IMR-90 (cell line): ENCODE measurements at regions not wholly inside any gene's neighbourhood (a gene's known extent, or its start where the extent isn't known, plus 50 kb on each side); places are given as distances from the start of the nearest gene placed in this dataset.

Source experiments
- ATAC-seq: fragments of 200-7000 bp; cut with Tn5 transposase; 2 replicates; pipeline ENCODE4 v1.9.1; 2020; ENCODE audit warnings: low read depth, mild to moderate bottlenecking, moderate library complexity
- BruUV-seq: library from RNA; stranded (reverse); fragments of 400-500 nt; replicated peaks from 2 replicates; lab custom pipeline; 2021; lab: Mats Ljungman, UMichigan
- CTCF ChIA-PET: fragments of 300-600 bp; formaldehyde crosslinking; extraction: SDS; loops from one replicate; lab custom pipeline; 2021; ENCODE audit warnings: antibody characterized with exemption; lab: Yijun Ruan, JAX
- POLR2A ChIA-PET: fragments of 300-600 bp; sonication (Branson Sonifier 250); formaldehyde crosslinking; loops from one replicate; lab custom pipeline; 2022; ENCODE audit warnings: antibody characterized with exemption; ENCODE audit not compliant: unreplicated experiment; lab: Charles Lee
- DNase-seq: peaks from one replicate; pipeline ENCODE4 v3.0.0; 2013
- H2AFZ ChIP-seq: replicated peaks from 2 replicates; pipeline ENCODE3; 2013; ENCODE audit warnings: low read length, mild to moderate bottlenecking; ENCODE audit not compliant: poor library complexity
- H2AK5ac ChIP-seq: 2 replicates; pipeline ENCODE4 v1.6.1; 2013; ENCODE audit warnings: low read depth, low read length, inconsistent platforms
- H2AK9ac ChIP-seq: replicated peaks from 2 replicates; pipeline ENCODE3; 2013; ENCODE audit warnings: mild to moderate bottlenecking, low read depth, low read length, moderate library complexity; ENCODE audit not compliant: poor library complexity
- H2BK120ac ChIP-seq: 2 replicates; pipeline ENCODE4 v1.6.1; 2013; ENCODE audit warnings: low read depth, low read length, inconsistent platforms
- H2BK15ac ChIP-seq: 3 replicates; pipeline ENCODE4 v1.6.1; 2013; ENCODE audit warnings: low read depth, low read length, inconsistent platforms
- H2BK20ac ChIP-seq: 2 replicates; pipeline ENCODE4 v1.6.1; 2013; ENCODE audit warnings: low read depth, mild to moderate bottlenecking, inconsistent platforms, low read length, moderate library complexity
- H2BK5ac ChIP-seq: 2 replicates; pipeline ENCODE4 v1.6.1; 2013; ENCODE audit warnings: mild to moderate bottlenecking, low read depth, low read length, inconsistent platforms; ENCODE audit not compliant: poor library complexity, severe bottlenecking
- H3K14ac ChIP-seq: replicated peaks from 2 replicates; pipeline ENCODE4 v1.6.1; 2013; ENCODE audit warnings: low read depth, low read length, inconsistent platforms
- H3K18ac ChIP-seq: 2 replicates; pipeline ENCODE4 v1.6.1; 2013; ENCODE audit warnings: low read depth, low read length, control low read depth
- H3K23ac ChIP-seq: 2 replicates; pipeline ENCODE4 v1.6.1; 2013; ENCODE audit warnings: low read depth, low read length, inconsistent platforms
- H3K27ac ChIP-seq: 2 replicates; pipeline ENCODE4 v1.5.1; 2013; ENCODE audit warnings: mild to moderate bottlenecking, control low read depth, low read length; ENCODE audit not compliant: insufficient read depth
- H3K27me3 ChIP-seq: 2 replicates; pipeline ENCODE4 v1.6.1; 2013; ENCODE audit warnings: low read length; ENCODE audit not compliant: control insufficient read depth, insufficient read depth
- H3K36me3 ChIP-seq: 2 replicates; pipeline ENCODE4 v1.6.1; 2013; ENCODE audit warnings: low read length, mixed read lengths; ENCODE audit not compliant: control insufficient read depth, insufficient read depth
- H3K4ac ChIP-seq: 2 replicates; pipeline ENCODE4 v1.6.1; 2013; ENCODE audit warnings: low read depth, low read length, inconsistent platforms
- H3K4me1 ChIP-seq: 2 replicates; pipeline ENCODE4 v1.6.1; 2013; ENCODE audit warnings: low read length, mixed read lengths; ENCODE audit not compliant: control insufficient read depth, insufficient read depth
- H3K4me2 ChIP-seq: 2 replicates; pipeline ENCODE4 v1.6.1; 2013; ENCODE audit warnings: low read depth, mild to moderate bottlenecking, control low read depth, low read length, moderate library complexity
- H3K4me3 ChIP-seq: 2 replicates; pipeline ENCODE4 v1.5.1; 2013; ENCODE audit warnings: low read depth, mild to moderate bottlenecking, control low read depth, low read length, moderate library complexity; ENCODE audit not compliant: insufficient read depth
- H3K56ac ChIP-seq: 2 replicates; pipeline ENCODE4 v1.6.1; 2013; ENCODE audit warnings: low read length, inconsistent platforms; ENCODE audit not compliant: insufficient read depth; ENCODE audit errors: extremely low read depth
- H3K79me1 ChIP-seq, 2 experiments: 2 replicates each; pipeline ENCODE4 v1.6.1; 2013; ENCODE audit warnings: low read length in 2 of 2, inconsistent platforms in 1 of 2, low read depth in 1 of 2
- H3K9ac ChIP-seq: 2 replicates; pipeline ENCODE4 v1.6.1; 2013; ENCODE audit warnings: low read depth, low read length, control low read depth
- H3K9me1 ChIP-seq: 2 replicates; pipeline ENCODE4 v1.6.1; 2013; ENCODE audit warnings: low read length, inconsistent platforms; ENCODE audit not compliant: insufficient read depth
- H3K9me3 ChIP-seq: 2 replicates; pipeline ENCODE4 v1.6.1; 2013; ENCODE audit warnings: low read length; ENCODE audit not compliant: control insufficient read depth, insufficient read depth
- H4K20me1 ChIP-seq: 2 replicates; pipeline ENCODE4 v1.6.1; 2013; ENCODE audit warnings: low read length, inconsistent platforms; ENCODE audit not compliant: insufficient read depth
- H4K5ac ChIP-seq: 2 replicates; pipeline ENCODE4 v1.6.1; 2013; ENCODE audit warnings: mild to moderate bottlenecking, low read depth, low read length, control low read depth
- H4K8ac ChIP-seq, 2 experiments: 2 replicates each; pipeline ENCODE4 v1.6.1; 2013; ENCODE audit warnings: low read depth in 2 of 2, low read length in 2 of 2, control low read depth in 1 of 2, inconsistent platforms in 1 of 2
- H4K91ac ChIP-seq: 2 replicates; pipeline ENCODE4 v1.6.1; 2013; ENCODE audit warnings: low read depth, low read length, inconsistent platforms; ENCODE audit not compliant: insufficient read depth
- BHLHE40 ChIP-seq: fragments of 150-350 bp; IDR thresholded peaks from 2 replicates; pipeline ENCODE4 v1.6.1; 2016; ENCODE audit warnings: mild to moderate bottlenecking, low read depth, low read length
- CEBPB ChIP-seq: IDR thresholded peaks from 2 replicates; pipeline ENCODE4 v1.6.1; 2012; ENCODE audit warnings: low read depth, low read length, improper control_type of control experiment
- CHD1 ChIP-seq: IDR thresholded peaks from 2 replicates; pipeline ENCODE4 v1.6.1; 2012; ENCODE audit warnings: low read depth, low read length, improper control_type of control experiment
- CTCF ChIP-seq: conservative IDR thresholded peaks from 2 replicates; pipeline ENCODE4 v1.5.1; 2012; ENCODE audit warnings: mild to moderate bottlenecking, low read depth, low read length, improper control_type of control experiment
- FOS ChIP-seq: fragments of 150-350 bp; IDR thresholded peaks from 2 replicates; pipeline ENCODE4 v1.6.1; 2016; ENCODE audit warnings: low read depth, low read length
- MAFK ChIP-seq: IDR thresholded peaks from 2 replicates; pipeline ENCODE4 v1.6.1; 2012; ENCODE audit warnings: low read depth, low read length, improper control_type of control experiment
- MAZ ChIP-seq: IDR thresholded peaks from 2 replicates; pipeline ENCODE4 v1.6.1; 2012; ENCODE audit warnings: low read depth, mild to moderate bottlenecking, low read length, improper control_type of control experiment, moderate library complexity, borderline replicate concordance
- MXI1 ChIP-seq: IDR thresholded peaks from 2 replicates; pipeline ENCODE4 v1.6.1; 2012; ENCODE audit warnings: low read depth, mild to moderate bottlenecking, low read length, moderate library complexity, borderline replicate concordance
- NFE2L2 ChIP-seq: fragments of 150-350 bp; IDR thresholded peaks from 2 replicates; pipeline ENCODE4 v1.6.1; 2016; ENCODE audit warnings: low read depth, mild to moderate bottlenecking, low read length
- POLR2A ChIP-seq: IDR thresholded peaks from 2 replicates; pipeline ENCODE4 v1.6.1; 2012; ENCODE audit warnings: mild to moderate bottlenecking, low read depth, low read length
- RAD21 ChIP-seq: IDR thresholded peaks from 2 replicates; pipeline ENCODE4 v1.6.1; 2012; ENCODE audit warnings: low read length, improper control_type of control experiment
- RCOR1 ChIP-seq: IDR thresholded peaks from 2 replicates; pipeline ENCODE4 v1.6.1; 2012; ENCODE audit warnings: mild to moderate bottlenecking, low read length, improper control_type of control experiment; ENCODE audit not compliant: insufficient replicate concordance
- RFX5 ChIP-seq: IDR thresholded peaks from 2 replicates; pipeline ENCODE4 v1.8.0; 2012; ENCODE audit warnings: low read depth, mild to moderate bottlenecking, low read length, moderate library complexity
- SMC3 ChIP-seq: fragments of 150-350 bp; IDR thresholded peaks from 2 replicates; pipeline ENCODE4 v1.6.1; 2016; ENCODE audit warnings: low read depth, mild to moderate bottlenecking, antibody characterized with exemption, low read length, moderate library complexity
- USF2 ChIP-seq: fragments of 150-350 bp; IDR thresholded peaks from 2 replicates; pipeline ENCODE4 v1.6.1; 2017; ENCODE audit warnings: mild to moderate bottlenecking, antibody characterized with exemption, low read length, low read depth
- WGBS, 2 experiments: methylation state at CpG; one replicate each; pipeline versions ENCODE4 v1.1.5 to v1.1.7; 2013; ENCODE audit warnings: missing lambda C conversion rate in 2 of 2; ENCODE audit not compliant: insufficient read length in 1 of 2; ENCODE audit errors: extremely low coverage in 2 of 2; 5-methylcytosine and 5-hydroxymethylcytosine counted together
- dilution Hi-C: fragments of 300-500 bp; cut with HindIII; formaldehyde crosslinking; loops from one replicate; pipeline ENCODE4 v1.14.3; 2018; ENCODE audit warnings: low sequenced_read_pairs; ENCODE audit not compliant: unreplicated experiment
- in situ Hi-C: fragments of 300-500 bp; cut with MboI; formaldehyde crosslinking; loops from 3 replicates; pipeline ENCODE4 v1.14.3; 2019; ENCODE audit warnings: low sequenced_read_pairs, inconsistent platforms, mixed read lengths
- intact Hi-C: fragments of 100-400 bp; cut with micrococcal nuclease; formaldehyde crosslinking; loops from 2 replicates; pipeline ENCODE4 v1.10.0; 2022
- TF ChIP-seq, protein P1 (sequence below): fragments of 150-350 bp; IDR thresholded peaks from 2 replicates; pipeline ENCODE4 v1.6.1; 2016; ENCODE audit warnings: low read depth, mild to moderate bottlenecking, low read length, moderate library complexity, borderline replicate concordance

DNA sequence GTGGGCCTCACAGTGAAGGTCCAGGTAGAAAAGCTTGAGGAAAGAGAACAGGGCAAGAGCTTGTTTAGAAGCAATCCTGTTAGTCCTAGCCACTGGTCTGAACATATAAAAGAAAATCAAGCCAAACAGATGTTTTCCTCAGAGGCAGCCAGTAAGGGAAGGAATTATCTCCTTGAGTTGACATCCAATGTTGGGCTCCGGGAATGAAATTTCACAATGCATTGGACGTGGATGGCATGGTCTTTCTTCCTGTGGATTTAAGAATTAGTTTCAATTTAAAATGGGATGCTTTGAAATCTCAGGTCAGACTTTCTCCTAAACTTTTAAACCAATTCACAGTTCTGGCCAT is 92.1 kb downstream of the ACKR3 start:
- H4K20me1 ChIP-seq, result no peaks in the 10 kb centered on the region
- no peak overlapping the region for H3K14ac ChIP-seq
- no peak overlapping the region for H3K23ac ChIP-seq
- H3K9ac ChIP-seq, result no peak overlapping the region
- H3K27me3 ChIP-seq, result peaks cover 3% of the 10 kb centered on the region
- peaks cover 9% of the 10 kb centered on the region for H3K9me3 ChIP-seq
- POLR2A ChIA-PET, result no interaction called here
- no peak overlapping the region for H3K27ac ChIP-seq
- H3K79me1 ChIP-seq, result no peaks in the 10 kb centered on the region
- H3K4me3 ChIP-seq, result no peak overlapping the region
- H2AK5ac ChIP-seq, result no peak overlapping the region; the same call in 1 of the 2 replicates
- H2AK9ac ChIP-seq, result no peak overlapping the region
- no peak for DNase-seq
- no peak overlapping the region for H4K8ac ChIP-seq
- H3K18ac ChIP-seq, result peak overlapping the region; percentile 1; the same call in 1 of the 2 replicates
- H3K4me1 ChIP-seq, result peaks cover 10% of the 10 kb centered on the region; the same call in 1 of the 2 replicates
- in situ Hi-C loops (no loop called here), intact Hi-C loops (no loop called here), dilution Hi-C loops (no loop called here)
- H2AFZ ChIP-seq, result no peak overlapping the region
- TF ChIP-seq CEBPB (no peak), SMC3 (no peak), POLR2A (no peak), RCOR1 (no peak), NFE2L2 (no peak), BHLHE40 (no peak), MXI1 (no peak), MAZ (no peak), CTCF (no peak), CHD1 (no peak), MAFK (no peak), RFX5 (no peak), USF2 (no peak), FOS (no peak), RAD21 (no peak)
- TF ChIP-seq, protein P1, sequence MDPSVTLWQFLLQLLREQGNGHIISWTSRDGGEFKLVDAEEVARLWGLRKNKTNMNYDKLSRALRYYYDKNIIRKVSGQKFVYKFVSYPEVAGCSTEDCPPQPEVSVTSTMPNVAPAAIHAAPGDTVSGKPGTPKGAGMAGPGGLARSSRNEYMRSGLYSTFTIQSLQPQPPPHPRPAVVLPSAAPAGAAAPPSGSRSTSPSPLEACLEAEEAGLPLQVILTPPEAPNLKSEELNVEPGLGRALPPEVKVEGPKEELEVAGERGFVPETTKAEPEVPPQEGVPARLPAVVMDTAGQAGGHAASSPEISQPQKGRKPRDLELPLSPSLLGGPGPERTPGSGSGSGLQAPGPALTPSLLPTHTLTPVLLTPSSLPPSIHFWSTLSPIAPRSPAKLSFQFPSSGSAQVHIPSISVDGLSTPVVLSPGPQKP, result no peak
- 0 out of 2 replicates have a peak overlapping the region, but pooled peaks have one; percentile 20 for H4K91ac ChIP-seq
- no peak overlapping the region for H2BK20ac ChIP-seq
- no peak for ATAC-seq
- WGBS, 2 experiments, result no CpG with 5 or more reads among the region's 2 CpGs
- no peak overlapping the region for H4K5ac ChIP-seq
- CTCF ChIA-PET, result no interaction called here
- H2BK5ac ChIP-seq, result no peak overlapping the region
- no peak overlapping the region for H2BK15ac ChIP-seq
- no peaks in the 10 kb centered on the region for H3K36me3 ChIP-seq
- H3K9me1 ChIP-seq, result no peaks in the 10 kb centered on the region
- H3K4ac ChIP-seq, result peak overlapping the region; percentile 35; the same call in 1 of the 2 replicates
- H3K4me2 ChIP-seq, result no peak overlapping the region
- BruUV-seq, result no TSS peak
- H2BK120ac ChIP-seq, result 0 out of 2 replicates have a peak overlapping the region, but pooled peaks have one; percentile 6
- H3K56ac ChIP-seq, result no peak overlapping the region
